ENCODE measurements at regions not wholly inside any gene's neighbourhood (a gene's known extent, or its start where the extent isn't known, plus 50 kb on each side); places are given as distances from the start of the nearest gene placed in this dataset.

GRCh38 chr1:24992761-24993211, 62.7 kb upstream of the RUNX3 start:
- TF ChIP-seq CTCF (IDR thresholded peaks at IDR 0.05; ENCODE audit: low read depth, low read length, poor library complexity, severe bottlenecking) (no peak), EZH2phosphoT487 (IDR thresholded peaks at IDR 0.05; ENCODE audit: borderline replicate concordance, low read length) (no peak)

Data from DOHH2 (cell line).